IMR-90 (cell line): ENCODE measurements at regions not wholly inside any gene's neighbourhood (a gene's known extent, or its start where the extent isn't known, plus 50 kb on each side); places are given as distances from the start of the nearest gene placed in this dataset.

Source experiments
- ATAC-seq: fragments of 200-7000 bp; cut with Tn5 transposase; 2 replicates; pipeline ENCODE4 v1.9.1; 2020; ENCODE audit warnings: low read depth, mild to moderate bottlenecking, moderate library complexity
- BruUV-seq: library from RNA; stranded (reverse); fragments of 400-500 nt; replicated peaks from 2 replicates; lab custom pipeline; 2021; lab: Mats Ljungman, UMichigan
- CTCF ChIA-PET: fragments of 300-600 bp; formaldehyde crosslinking; extraction: SDS; loops from one replicate; lab custom pipeline; 2021; ENCODE audit warnings: antibody characterized with exemption; lab: Yijun Ruan, JAX
- POLR2A ChIA-PET: fragments of 300-600 bp; sonication (Branson Sonifier 250); formaldehyde crosslinking; loops from one replicate; lab custom pipeline; 2022; ENCODE audit warnings: antibody characterized with exemption; ENCODE audit not compliant: unreplicated experiment; lab: Charles Lee
- DNase-seq: peaks from one replicate; pipeline ENCODE4 v3.0.0; 2013
- H2AFZ ChIP-seq: replicated peaks from 2 replicates; pipeline ENCODE3; 2013; ENCODE audit warnings: low read length, mild to moderate bottlenecking; ENCODE audit not compliant: poor library complexity
- H2AK5ac ChIP-seq: 2 replicates; pipeline ENCODE4 v1.6.1; 2013; ENCODE audit warnings: low read depth, low read length, inconsistent platforms
- H2AK9ac ChIP-seq: replicated peaks from 2 replicates; pipeline ENCODE3; 2013; ENCODE audit warnings: mild to moderate bottlenecking, low read depth, low read length, moderate library complexity; ENCODE audit not compliant: poor library complexity
- H2BK120ac ChIP-seq: 2 replicates; pipeline ENCODE4 v1.6.1; 2013; ENCODE audit warnings: low read depth, low read length, inconsistent platforms
- H2BK15ac ChIP-seq: 3 replicates; pipeline ENCODE4 v1.6.1; 2013; ENCODE audit warnings: low read depth, low read length, inconsistent platforms
- H2BK20ac ChIP-seq: 2 replicates; pipeline ENCODE4 v1.6.1; 2013; ENCODE audit warnings: low read depth, mild to moderate bottlenecking, inconsistent platforms, low read length, moderate library complexity
- H2BK5ac ChIP-seq: 2 replicates; pipeline ENCODE4 v1.6.1; 2013; ENCODE audit warnings: mild to moderate bottlenecking, low read depth, low read length, inconsistent platforms; ENCODE audit not compliant: poor library complexity, severe bottlenecking
- H3K14ac ChIP-seq: replicated peaks from 2 replicates; pipeline ENCODE4 v1.6.1; 2013; ENCODE audit warnings: low read depth, low read length, inconsistent platforms
- H3K18ac ChIP-seq: 2 replicates; pipeline ENCODE4 v1.6.1; 2013; ENCODE audit warnings: low read depth, low read length, control low read depth
- H3K23ac ChIP-seq: 2 replicates; pipeline ENCODE4 v1.6.1; 2013; ENCODE audit warnings: low read depth, low read length, inconsistent platforms
- H3K27ac ChIP-seq: 2 replicates; pipeline ENCODE4 v1.5.1; 2013; ENCODE audit warnings: mild to moderate bottlenecking, control low read depth, low read length; ENCODE audit not compliant: insufficient read depth
- H3K27me3 ChIP-seq: 2 replicates; pipeline ENCODE4 v1.6.1; 2013; ENCODE audit warnings: low read length; ENCODE audit not compliant: control insufficient read depth, insufficient read depth
- H3K36me3 ChIP-seq: 2 replicates; pipeline ENCODE4 v1.6.1; 2013; ENCODE audit warnings: low read length, mixed read lengths; ENCODE audit not compliant: control insufficient read depth, insufficient read depth
- H3K4ac ChIP-seq: 2 replicates; pipeline ENCODE4 v1.6.1; 2013; ENCODE audit warnings: low read depth, low read length, inconsistent platforms
- H3K4me1 ChIP-seq: 2 replicates; pipeline ENCODE4 v1.6.1; 2013; ENCODE audit warnings: low read length, mixed read lengths; ENCODE audit not compliant: control insufficient read depth, insufficient read depth
- H3K4me2 ChIP-seq: 2 replicates; pipeline ENCODE4 v1.6.1; 2013; ENCODE audit warnings: low read depth, mild to moderate bottlenecking, control low read depth, low read length, moderate library complexity
- H3K4me3 ChIP-seq: 2 replicates; pipeline ENCODE4 v1.5.1; 2013; ENCODE audit warnings: low read depth, mild to moderate bottlenecking, control low read depth, low read length, moderate library complexity; ENCODE audit not compliant: insufficient read depth
- H3K56ac ChIP-seq: 2 replicates; pipeline ENCODE4 v1.6.1; 2013; ENCODE audit warnings: low read length, inconsistent platforms; ENCODE audit not compliant: insufficient read depth; ENCODE audit errors: extremely low read depth
- H3K79me1 ChIP-seq, 2 experiments: 2 replicates each; pipeline ENCODE4 v1.6.1; 2013; ENCODE audit warnings: low read length in 2 of 2, inconsistent platforms in 1 of 2, low read depth in 1 of 2
- H3K9ac ChIP-seq: 2 replicates; pipeline ENCODE4 v1.6.1; 2013; ENCODE audit warnings: low read depth, low read length, control low read depth
- H3K9me1 ChIP-seq: 2 replicates; pipeline ENCODE4 v1.6.1; 2013; ENCODE audit warnings: low read length, inconsistent platforms; ENCODE audit not compliant: insufficient read depth
- H3K9me3 ChIP-seq: 2 replicates; pipeline ENCODE4 v1.6.1; 2013; ENCODE audit warnings: low read length; ENCODE audit not compliant: control insufficient read depth, insufficient read depth
- H4K20me1 ChIP-seq: 2 replicates; pipeline ENCODE4 v1.6.1; 2013; ENCODE audit warnings: low read length, inconsistent platforms; ENCODE audit not compliant: insufficient read depth
- H4K5ac ChIP-seq: 2 replicates; pipeline ENCODE4 v1.6.1; 2013; ENCODE audit warnings: mild to moderate bottlenecking, low read depth, low read length, control low read depth
- H4K8ac ChIP-seq, 2 experiments: 2 replicates each; pipeline ENCODE4 v1.6.1; 2013; ENCODE audit warnings: low read depth in 2 of 2, low read length in 2 of 2, control low read depth in 1 of 2, inconsistent platforms in 1 of 2
- H4K91ac ChIP-seq: 2 replicates; pipeline ENCODE4 v1.6.1; 2013; ENCODE audit warnings: low read depth, low read length, inconsistent platforms; ENCODE audit not compliant: insufficient read depth
- CEBPB ChIP-seq: IDR thresholded peaks from 2 replicates; pipeline ENCODE4 v1.6.1; 2012; ENCODE audit warnings: low read depth, low read length, improper control_type of control experiment
- CHD1 ChIP-seq: IDR thresholded peaks from 2 replicates; pipeline ENCODE4 v1.6.1; 2012; ENCODE audit warnings: low read depth, low read length, improper control_type of control experiment
- MAFK ChIP-seq: IDR thresholded peaks from 2 replicates; pipeline ENCODE4 v1.6.1; 2012; ENCODE audit warnings: low read depth, low read length, improper control_type of control experiment
- MXI1 ChIP-seq: IDR thresholded peaks from 2 replicates; pipeline ENCODE4 v1.6.1; 2012; ENCODE audit warnings: low read depth, mild to moderate bottlenecking, low read length, moderate library complexity, borderline replicate concordance
- POLR2A ChIP-seq: IDR thresholded peaks from 2 replicates; pipeline ENCODE4 v1.6.1; 2012; ENCODE audit warnings: mild to moderate bottlenecking, low read depth, low read length
- RAD21 ChIP-seq: IDR thresholded peaks from 2 replicates; pipeline ENCODE4 v1.6.1; 2012; ENCODE audit warnings: low read length, improper control_type of control experiment
- RFX5 ChIP-seq: IDR thresholded peaks from 2 replicates; pipeline ENCODE4 v1.8.0; 2012; ENCODE audit warnings: low read depth, mild to moderate bottlenecking, low read length, moderate library complexity
- WGBS, 2 experiments: methylation state at CpG; one replicate each; pipeline versions ENCODE4 v1.1.5 to v1.1.7; 2013; ENCODE audit warnings: missing lambda C conversion rate in 2 of 2; ENCODE audit not compliant: insufficient read length in 1 of 2; ENCODE audit errors: extremely low coverage in 2 of 2; 5-methylcytosine and 5-hydroxymethylcytosine counted together
- dilution Hi-C: fragments of 300-500 bp; cut with HindIII; formaldehyde crosslinking; loops from one replicate; pipeline ENCODE4 v1.14.3; 2018; ENCODE audit warnings: low sequenced_read_pairs; ENCODE audit not compliant: unreplicated experiment
- in situ Hi-C: fragments of 300-500 bp; cut with MboI; formaldehyde crosslinking; loops from 3 replicates; pipeline ENCODE4 v1.14.3; 2019; ENCODE audit warnings: low sequenced_read_pairs, inconsistent platforms, mixed read lengths
- intact Hi-C: fragments of 100-400 bp; cut with micrococcal nuclease; formaldehyde crosslinking; loops from 2 replicates; pipeline ENCODE4 v1.10.0; 2022

DNA sequence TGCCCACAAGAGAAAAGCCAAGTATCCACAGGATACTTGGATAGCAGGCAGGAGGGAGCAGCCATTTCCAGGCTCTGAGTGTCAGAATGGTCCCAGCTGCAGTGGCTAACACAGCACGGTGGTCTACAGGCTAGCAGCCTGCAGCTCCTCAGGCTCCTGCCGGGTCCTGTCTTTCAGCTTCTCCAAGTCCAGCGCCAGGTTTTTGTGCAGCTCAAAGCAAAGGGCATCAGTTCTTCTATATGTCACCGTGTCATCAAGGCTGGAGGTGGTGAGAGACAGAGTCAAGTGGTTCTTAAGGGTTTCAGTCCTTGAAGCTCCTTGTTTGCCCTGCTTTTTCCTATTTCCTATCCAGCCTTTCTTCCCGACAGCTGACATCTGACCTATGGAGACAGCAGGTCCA is 188.6 kb downstream of the NUFIP1 start:
- H2AK5ac ChIP-seq: peak overlapping the region; percentile 78
- CTCF ChIA-PET: no interaction called here
- peak overlapping the region; percentile 3; the same call in 1 of the 2 replicates for H3K4ac ChIP-seq
- H3K56ac ChIP-seq: no peak overlapping the region
- POLR2A ChIA-PET: no interaction called here
- 0 out of 2 replicates have a peak overlapping the region, but pooled peaks have one; percentile 68 for H3K14ac ChIP-seq
- no peak overlapping the region for H3K23ac ChIP-seq
- no peak overlapping the region for H3K27ac ChIP-seq
- H4K5ac ChIP-seq: no peak overlapping the region
- no peaks in the 10 kb centered on the region for H4K20me1 ChIP-seq
- H3K79me1 ChIP-seq: no peaks in the 10 kb centered on the region
- dilution Hi-C loops: no loop called here
- ATAC-seq (no peak), DNase-seq (no peak)
- H3K27me3 ChIP-seq: no peaks in the 10 kb centered on the region
- H3K9me1 ChIP-seq: peaks cover 2% of the 10 kb centered on the region; the same call in 1 of the 2 replicates
- H3K36me3 ChIP-seq: no peaks in the 10 kb centered on the region
- in situ Hi-C loops: no loop called here
- H3K4me1 ChIP-seq: peaks cover 6% of the 10 kb centered on the region
- H3K18ac ChIP-seq: no peak overlapping the region
- H2BK120ac ChIP-seq: peak overlapping the region; percentile 29; the same call in 1 of the 2 replicates
- no peak overlapping the region for H3K4me2 ChIP-seq
- no peak overlapping the region for H3K4me3 ChIP-seq
- H2BK5ac ChIP-seq: no peak overlapping the region
- intact Hi-C loops: no loop called here
- H3K9ac ChIP-seq: no peak overlapping the region
- BruUV-seq: no TSS peak
- peak overlapping the region; percentile 23 for H2AFZ ChIP-seq
- H4K91ac ChIP-seq: no peak overlapping the region
- H4K8ac ChIP-seq: no peak overlapping the region
- H2BK20ac ChIP-seq: peak overlapping the region; percentile 14; the same call in 1 of the 2 replicates
- H2AK9ac ChIP-seq: no peak overlapping the region
- WGBS, 2 experiments: 80% methylated on average over 1 of the region's 5 CpGs; no CpG with 5 or more reads in 1 of the 2 experiments
- no peak for TF ChIP-seq MAFK
- TF ChIP-seq RFX5: no peak
- no peak for TF ChIP-seq CEBPB
- no peak for TF ChIP-seq MXI1
- no peak for TF ChIP-seq POLR2A
- TF ChIP-seq CHD1: no peak
- TF ChIP-seq RAD21: no peak
- H2BK15ac ChIP-seq: peak overlapping the region; percentile 49; the same call in 1 of the 3 replicates
- H3K9me3 ChIP-seq: no peaks in the 10 kb centered on the region
